ENCODE measurements at regions not wholly inside any gene's neighbourhood (a gene's known extent, or its start where the extent isn't known, plus 50 kb on each side); places are given as distances from the start of the nearest gene placed in this dataset.

DNA sequence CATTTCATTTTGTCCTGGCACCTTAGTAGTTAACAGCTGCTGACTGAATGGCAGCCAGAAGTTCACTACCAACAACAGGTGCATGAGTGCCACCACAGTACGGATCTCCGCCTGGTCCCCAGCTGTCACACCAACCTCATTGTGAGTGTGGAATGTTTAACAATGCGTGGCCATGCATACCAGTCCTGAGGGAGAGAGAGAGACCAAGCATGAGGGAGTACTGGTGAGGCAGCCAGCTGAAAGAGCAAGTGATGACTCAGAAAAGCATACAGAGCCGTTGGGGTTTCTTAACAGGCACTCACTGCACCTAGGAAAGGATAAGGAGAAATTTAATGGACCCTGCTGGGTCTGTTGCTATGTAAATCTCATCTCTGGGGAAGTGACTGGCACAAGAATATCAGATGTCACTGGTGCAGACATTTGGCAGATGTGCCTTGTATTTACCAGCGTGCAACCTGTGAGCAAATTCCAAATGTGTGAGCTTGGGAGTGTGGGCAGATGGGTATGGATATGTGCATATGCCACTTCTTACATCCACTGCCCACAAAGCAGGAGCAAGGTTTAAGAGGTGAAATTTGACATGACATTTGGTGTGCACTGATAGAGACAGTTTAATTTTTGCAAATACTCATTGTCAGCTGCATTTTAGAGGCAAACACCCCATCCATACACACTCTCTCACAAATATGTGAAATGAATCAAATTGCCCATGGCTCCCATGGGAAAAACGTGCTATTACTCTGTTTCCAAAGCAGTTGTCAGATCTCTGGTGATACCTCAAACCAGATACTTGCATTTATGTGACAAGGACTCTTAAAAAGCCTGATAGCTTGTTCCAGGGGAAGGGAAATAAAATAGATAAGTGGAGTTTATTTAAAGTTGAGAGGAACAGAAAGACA is 245.2 kb upstream of the ARPP21 start:
- TF ChIP-seq POLR2A (IDR thresholded peaks at IDR 0.05; ENCODE audit: low read depth, low read length): no peak
- TF ChIP-seq POLR2AphosphoS5 (IDR thresholded peaks at IDR 0.05; ENCODE audit: low read depth, low read length): no peak
- no peak for TF ChIP-seq TAF1 (IDR thresholded peaks at IDR 0.05; ENCODE audit: low read depth, low read length)
- TF ChIP-seq SPI1 (IDR thresholded peaks at IDR 0.05; ENCODE audit: low read depth, low read length): no peak
- TF ChIP-seq PAX5 (IDR thresholded peaks at IDR 0.05; ENCODE audit: insufficient read depth, low read length, severe bottlenecking): no peak
- no peak for TF ChIP-seq POU2F2 (IDR thresholded peaks at IDR 0.05; ENCODE audit: low read depth, low read length)
